SK-N-MC (cell line): ENCODE measurements at regions not wholly inside any gene's neighbourhood (a gene's known extent, or its start where the extent isn't known, plus 50 kb on each side); places are given as distances from the start of the nearest gene placed in this dataset.
"Not testable (repeated sequence)": the region's sequence is repeated elsewhere in the genome, so short reads cannot be mapped to it uniquely, and the experiment has no call there.

ENCODE experiments used
- EZH2 ChIP-seq: fragments of 200-600 bp; sonication (generic); IDR thresholded peaks from one replicate; pipeline ENCODE4 v1.6.1; 2017; ENCODE audit warnings: antibody characterized with exemption
- FOXP2 ChIP-seq: optimal IDR thresholded peaks from 2 replicates; pipeline ENCODE3; 2011; ENCODE audit warnings: mild to moderate bottlenecking, moderate library complexity; ENCODE audit not compliant: insufficient read depth; ENCODE audit errors: extremely low read length, control extremely low read depth
- POLR2AphosphoS5 ChIP-seq: IDR thresholded peaks from 2 replicates; pipeline ENCODE4 v1.6.1; 2012; ENCODE audit warnings: mild to moderate bottlenecking, low read depth, low read length, borderline replicate concordance

GRCh38 chr2:89255013-89255412 lies 563.5 kb downstream of the RPIA start:
- not testable (repeated sequence) for TF ChIP-seq EZH2, POLR2AphosphoS5, FOXP2
